A673 (cell line): ENCODE measurements at regions not wholly inside any gene's neighbourhood (a gene's known extent, or its start where the extent isn't known, plus 50 kb on each side); places are given as distances from the start of the nearest gene placed in this dataset.

Source experiments
- EZH2 ChIP-seq: fragments of 200-600 bp; sonication (generic); IDR thresholded peaks from 2 replicates; pipeline ENCODE4 v1.6.1; 2017; ENCODE audit warnings: borderline replicate concordance, low read depth, mild to moderate bottlenecking, mixed read lengths, antibody characterized with exemption, low read length; ENCODE audit not compliant: poor library complexity, severe bottlenecking
- TF ChIP-seq, protein P1 (sequence below): fragments of 300-800, 200-600 bp; sonication (generic); conservative IDR thresholded peaks from 2 replicates; pipeline ENCODE4 v1.5.1; 2017; ENCODE audit warnings: low read depth, mild to moderate bottlenecking, antibody characterized with exemption, low read length, moderate library complexity, mixed read lengths

DNA sequence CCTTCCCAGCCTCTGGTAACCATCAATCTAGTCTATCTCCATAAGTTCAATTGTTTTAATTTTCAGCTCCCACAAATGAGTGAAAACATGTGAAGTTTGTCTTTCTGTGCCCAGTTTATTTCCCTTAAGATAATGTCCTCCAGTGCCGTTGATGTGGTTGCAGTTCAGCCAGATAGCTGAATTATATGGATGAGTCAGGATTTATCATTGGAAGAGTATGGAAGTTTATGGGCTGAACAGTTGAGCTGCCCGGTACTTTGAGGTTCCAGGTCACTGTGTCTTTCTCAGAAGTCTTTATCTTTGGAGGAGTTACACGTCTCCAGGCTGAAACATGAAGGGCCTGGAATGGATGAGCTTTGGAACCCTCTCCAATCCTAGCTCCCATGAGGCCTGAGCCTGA, 120.1 kb downstream of the ASCL4 start:
- TF ChIP-seq, protein P1, sequence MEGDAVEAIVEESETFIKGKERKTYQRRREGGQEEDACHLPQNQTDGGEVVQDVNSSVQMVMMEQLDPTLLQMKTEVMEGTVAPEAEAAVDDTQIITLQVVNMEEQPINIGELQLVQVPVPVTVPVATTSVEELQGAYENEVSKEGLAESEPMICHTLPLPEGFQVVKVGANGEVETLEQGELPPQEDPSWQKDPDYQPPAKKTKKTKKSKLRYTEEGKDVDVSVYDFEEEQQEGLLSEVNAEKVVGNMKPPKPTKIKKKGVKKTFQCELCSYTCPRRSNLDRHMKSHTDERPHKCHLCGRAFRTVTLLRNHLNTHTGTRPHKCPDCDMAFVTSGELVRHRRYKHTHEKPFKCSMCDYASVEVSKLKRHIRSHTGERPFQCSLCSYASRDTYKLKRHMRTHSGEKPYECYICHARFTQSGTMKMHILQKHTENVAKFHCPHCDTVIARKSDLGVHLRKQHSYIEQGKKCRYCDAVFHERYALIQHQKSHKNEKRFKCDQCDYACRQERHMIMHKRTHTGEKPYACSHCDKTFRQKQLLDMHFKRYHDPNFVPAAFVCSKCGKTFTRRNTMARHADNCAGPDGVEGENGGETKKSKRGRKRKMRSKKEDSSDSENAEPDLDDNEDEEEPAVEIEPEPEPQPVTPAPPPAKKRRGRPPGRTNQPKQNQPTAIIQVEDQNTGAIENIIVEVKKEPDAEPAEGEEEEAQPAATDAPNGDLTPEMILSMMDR: no peak
- TF ChIP-seq EZH2: no peak
